HL-60 (cell line): ENCODE measurements at regions not wholly inside any gene's neighbourhood (a gene's known extent, or its start where the extent isn't known, plus 50 kb on each side); places are given as distances from the start of the nearest gene placed in this dataset.

Experiments
- DNase-seq, 2 experiments: peaks; one replicate each; pipeline ENCODE4 v3.0.0-alpha.2; 2010 to 2020; ENCODE audit warnings: low read depth in 1 of 2, low spot score in 1 of 2
- H3K27ac ChIP-seq: fragments of 250-450 bp; sonication (Bioruptor Pico); replicated peaks from 2 replicates; pipeline ENCODE4 v1.5.1; 2020; ENCODE audit warnings: mild to moderate bottlenecking, moderate library complexity
- H3K27me3 ChIP-seq: fragments of 250-450 bp; sonication (Bioruptor Pico); 2 replicates; pipeline ENCODE4 v1.5.1; 2021; ENCODE audit warnings: mild to moderate bottlenecking, moderate library complexity; ENCODE audit not compliant: insufficient read depth, poor library complexity, severe bottlenecking
- H3K4me3 ChIP-seq: replicated peaks from 2 replicates; pipeline ENCODE4 v1.5.1; 2011; ENCODE audit warnings: mild to moderate bottlenecking, control low read depth, low read length; ENCODE audit not compliant: insufficient read depth
- GABPA ChIP-seq: IDR thresholded peaks from 2 replicates; pipeline ENCODE4 v1.6.1; 2012; ENCODE audit warnings: low read depth
- POLR2AphosphoS5 ChIP-seq: IDR thresholded peaks from 2 replicates; pipeline ENCODE4 v1.6.1; 2012; ENCODE audit warnings: low read depth
- SPI1 ChIP-seq: IDR thresholded peaks from 2 replicates; pipeline ENCODE4 v1.6.1; 2012; ENCODE audit warnings: low read depth, mild to moderate bottlenecking, borderline replicate concordance
- TF ChIP-seq, protein P1 (sequence below): IDR thresholded peaks from 2 replicates; pipeline ENCODE4 v1.6.1; 2012; ENCODE audit warnings: low read depth; ENCODE audit not compliant: insufficient replicate concordance
- TF ChIP-seq, protein P2 (sequence below): IDR thresholded peaks from one replicate; pipeline ENCODE4 v1.5.1; 2011; ENCODE audit warnings: low read length, control low read depth, inconsistent platforms; ENCODE audit not compliant: insufficient read depth

DNA sequence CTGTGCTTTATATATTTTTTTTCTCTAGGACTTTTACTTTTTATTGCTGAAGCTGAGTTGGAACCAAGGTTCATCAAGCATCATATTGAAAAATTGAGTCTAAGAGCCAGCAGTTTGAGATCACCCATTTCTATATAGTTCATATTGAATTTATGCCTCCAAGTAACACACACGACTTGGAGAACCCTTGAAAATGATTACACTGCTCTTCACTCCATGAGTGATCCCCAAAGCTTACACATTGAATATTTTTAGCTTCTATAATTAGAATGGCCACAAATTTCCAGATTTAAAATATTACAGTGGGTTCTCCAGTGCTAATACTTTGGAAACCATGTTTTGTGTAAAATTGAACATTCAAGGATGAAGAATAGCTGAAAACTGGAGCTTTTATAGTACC, 144.4 kb upstream of the SLC4A4 start:
- TF ChIP-seq, protein P1, sequence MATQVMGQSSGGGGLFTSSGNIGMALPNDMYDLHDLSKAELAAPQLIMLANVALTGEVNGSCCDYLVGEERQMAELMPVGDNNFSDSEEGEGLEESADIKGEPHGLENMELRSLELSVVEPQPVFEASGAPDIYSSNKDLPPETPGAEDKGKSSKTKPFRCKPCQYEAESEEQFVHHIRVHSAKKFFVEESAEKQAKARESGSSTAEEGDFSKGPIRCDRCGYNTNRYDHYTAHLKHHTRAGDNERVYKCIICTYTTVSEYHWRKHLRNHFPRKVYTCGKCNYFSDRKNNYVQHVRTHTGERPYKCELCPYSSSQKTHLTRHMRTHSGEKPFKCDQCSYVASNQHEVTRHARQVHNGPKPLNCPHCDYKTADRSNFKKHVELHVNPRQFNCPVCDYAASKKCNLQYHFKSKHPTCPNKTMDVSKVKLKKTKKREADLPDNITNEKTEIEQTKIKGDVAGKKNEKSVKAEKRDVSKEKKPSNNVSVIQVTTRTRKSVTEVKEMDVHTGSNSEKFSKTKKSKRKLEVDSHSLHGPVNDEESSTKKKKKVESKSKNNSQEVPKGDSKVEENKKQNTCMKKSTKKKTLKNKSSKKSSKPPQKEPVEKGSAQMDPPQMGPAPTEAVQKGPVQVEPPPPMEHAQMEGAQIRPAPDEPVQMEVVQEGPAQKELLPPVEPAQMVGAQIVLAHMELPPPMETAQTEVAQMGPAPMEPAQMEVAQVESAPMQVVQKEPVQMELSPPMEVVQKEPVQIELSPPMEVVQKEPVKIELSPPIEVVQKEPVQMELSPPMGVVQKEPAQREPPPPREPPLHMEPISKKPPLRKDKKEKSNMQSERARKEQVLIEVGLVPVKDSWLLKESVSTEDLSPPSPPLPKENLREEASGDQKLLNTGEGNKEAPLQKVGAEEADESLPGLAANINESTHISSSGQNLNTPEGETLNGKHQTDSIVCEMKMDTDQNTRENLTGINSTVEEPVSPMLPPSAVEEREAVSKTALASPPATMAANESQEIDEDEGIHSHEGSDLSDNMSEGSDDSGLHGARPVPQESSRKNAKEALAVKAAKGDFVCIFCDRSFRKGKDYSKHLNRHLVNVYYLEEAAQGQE = no peak
- TF ChIP-seq SPI1 (no peak), POLR2AphosphoS5 (no peak), GABPA (no peak)
- TF ChIP-seq, protein P2, sequence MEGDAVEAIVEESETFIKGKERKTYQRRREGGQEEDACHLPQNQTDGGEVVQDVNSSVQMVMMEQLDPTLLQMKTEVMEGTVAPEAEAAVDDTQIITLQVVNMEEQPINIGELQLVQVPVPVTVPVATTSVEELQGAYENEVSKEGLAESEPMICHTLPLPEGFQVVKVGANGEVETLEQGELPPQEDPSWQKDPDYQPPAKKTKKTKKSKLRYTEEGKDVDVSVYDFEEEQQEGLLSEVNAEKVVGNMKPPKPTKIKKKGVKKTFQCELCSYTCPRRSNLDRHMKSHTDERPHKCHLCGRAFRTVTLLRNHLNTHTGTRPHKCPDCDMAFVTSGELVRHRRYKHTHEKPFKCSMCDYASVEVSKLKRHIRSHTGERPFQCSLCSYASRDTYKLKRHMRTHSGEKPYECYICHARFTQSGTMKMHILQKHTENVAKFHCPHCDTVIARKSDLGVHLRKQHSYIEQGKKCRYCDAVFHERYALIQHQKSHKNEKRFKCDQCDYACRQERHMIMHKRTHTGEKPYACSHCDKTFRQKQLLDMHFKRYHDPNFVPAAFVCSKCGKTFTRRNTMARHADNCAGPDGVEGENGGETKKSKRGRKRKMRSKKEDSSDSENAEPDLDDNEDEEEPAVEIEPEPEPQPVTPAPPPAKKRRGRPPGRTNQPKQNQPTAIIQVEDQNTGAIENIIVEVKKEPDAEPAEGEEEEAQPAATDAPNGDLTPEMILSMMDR = no peak
- DNase-seq = no peak
- peaks cover 23% of the 10 kb centered on the region for H3K27me3 ChIP-seq
- no peak overlapping the region for H3K27ac ChIP-seq
- H3K4me3 ChIP-seq = no peak overlapping the region

GRCh38 chr4:71195924-71196323, 142.9 kb upstream of the SLC4A4 start:
- peaks cover 14% of the 10 kb centered on the region for H3K27me3 ChIP-seq
- no peak overlapping the region for H3K27ac ChIP-seq
- H3K4me3 ChIP-seq = no peak overlapping the region
- no peak for DNase-seq
- TF ChIP-seq SPI1 (no peak), GABPA (no peak), POLR2AphosphoS5 (no peak)
- TF ChIP-seq, protein P1 = no peak
- TF ChIP-seq, protein P2 = no peak

DNA sequence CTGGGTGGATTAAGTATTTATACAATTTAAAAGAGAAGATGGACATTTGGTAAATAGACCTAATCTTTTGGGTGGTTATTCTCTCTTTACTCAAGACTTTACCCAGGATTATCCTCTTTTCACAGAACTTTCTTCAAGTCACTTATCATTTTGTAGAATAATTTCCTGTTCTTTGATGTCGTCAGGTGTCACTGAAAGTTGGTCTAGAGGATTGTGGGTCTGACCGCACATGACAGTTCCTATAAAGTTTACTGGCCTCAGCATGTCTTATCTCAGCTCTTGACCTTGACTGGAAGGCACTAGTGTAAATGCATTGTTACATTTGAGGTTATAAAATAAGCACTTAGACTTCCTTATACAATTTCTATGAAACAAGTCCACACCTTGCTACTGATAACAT, 139.9 kb upstream of the SLC4A4 start:
- Histone ChIP-seq H3K27me3 (peaks cover 7% of the 10 kb centered on the region), H3K4me3 (no peak overlapping the region), H3K27ac (no peak overlapping the region)
- no peak for DNase-seq
- no peak for TF ChIP-seq GABPA

GRCh38 chr4:71201057-71201456, 137.8 kb upstream of the SLC4A4 start:
- DNase-seq = no peak
- TF ChIP-seq POLR2AphosphoS5 (no peak), GABPA (no peak), SPI1 (no peak)
- TF ChIP-seq, protein P1 = no peak
- TF ChIP-seq, protein P2 = no peak

More at GRCh38 chr4:71201057-71201456, 137.8 kb upstream of the SLC4A4 start:
- H3K27me3 ChIP-seq = no peaks in the 10 kb centered on the region
- H3K4me3 ChIP-seq = no peak overlapping the region
- H3K27ac ChIP-seq = no peak overlapping the region
